Calu3 (cell line): ENCODE measurements at regions not wholly inside any gene's neighbourhood (a gene's known extent, or its start where the extent isn't known, plus 50 kb on each side); places are given as distances from the start of the nearest gene placed in this dataset.

Experiments used
- BruUV-seq: library from RNA; stranded (reverse); fragments of 400-500 nt; replicated peaks from 2 replicates; lab custom pipeline; 2021; lab: Mats Ljungman, UMichigan
- CTCF ChIA-PET: fragments of 300-600 bp; sonication (Branson Sonifier 250); formaldehyde crosslinking; loops from one replicate; lab custom pipeline; 2022; ENCODE audit warnings: antibody characterized with exemption; lab: Charles Lee
- DNase-seq: peaks from one replicate; pipeline ENCODE4 v3.0.0; 2022
- H3K27ac Mint-ChIP-seq: one replicate; pipeline ENCODE4 v1.8.0; 2022; ENCODE audit warnings: mixed read lengths; ENCODE audit not compliant: unreplicated experiment
- H3K27me3 Mint-ChIP-seq: one replicate; pipeline ENCODE4 v1.8.0; 2022; ENCODE audit warnings: mixed read lengths; ENCODE audit not compliant: unreplicated experiment
- H3K36me3 Mint-ChIP-seq: one replicate; pipeline ENCODE4 v1.8.0; 2022; ENCODE audit warnings: mild to moderate bottlenecking, moderate library complexity, mixed read lengths; ENCODE audit not compliant: insufficient read depth, unreplicated experiment
- H3K4me1 Mint-ChIP-seq: one replicate; pipeline ENCODE4 v1.8.0; 2022; ENCODE audit warnings: mild to moderate bottlenecking, low read depth, mixed read lengths; ENCODE audit not compliant: unreplicated experiment
- H3K4me3 Mint-ChIP-seq: one replicate; pipeline ENCODE4 v1.8.0; 2022; ENCODE audit warnings: mild to moderate bottlenecking, low read depth, moderate library complexity, mixed read lengths; ENCODE audit not compliant: unreplicated experiment
- H3K9me3 Mint-ChIP-seq: one replicate; pipeline ENCODE4 v1.8.0; 2022; ENCODE audit warnings: low read depth, mixed read lengths; ENCODE audit not compliant: unreplicated experiment
- CTCF ChIP-seq: fragments of 200-600 bp; IDR thresholded peaks from one replicate; pipeline ENCODE4 v1.8.0; 2022; ENCODE audit warnings: antibody characterized with exemption; ENCODE audit not compliant: unreplicated experiment
- intact Hi-C: fragments of 100-400 bp; cut with micrococcal nuclease; formaldehyde crosslinking; loops from one replicate; pipeline ENCODE4 v1.10.0; 2022; ENCODE audit not compliant: unreplicated experiment

- no peaks in the 10 kb centered on the region for H3K27me3 Mint-ChIP-seq
- H3K4me1 Mint-ChIP-seq = peaks cover 15% of the 10 kb centered on the region
- no peak for TF ChIP-seq CTCF
Observed at GRCh38 chr1:170800265-170800664, 135.1 kb upstream of the MROH9 start.

GRCh38 chr1:170800812-170801211 lies 134.5 kb upstream of the MROH9 start:
- Mint-ChIP-seq H3K27ac (no peak overlapping the region), H3K27me3 (no peaks in the 10 kb centered on the region), H3K4me3 (no peak overlapping the region), H3K36me3 (no peaks in the 10 kb centered on the region), H3K4me1 (peaks cover 20% of the 10 kb centered on the region), H3K9me3 (no peaks in the 10 kb centered on the region)
- TF ChIP-seq CTCF = no peak
- CTCF ChIA-PET = no interaction called here
- intact Hi-C loops = no loop called here
- BruUV-seq = no TSS peak
- DNase-seq = no peak

More at GRCh38 chr1:170800265-170800664, 135.1 kb upstream of the MROH9 start:
- Mint-ChIP-seq H3K9me3 (no peaks in the 10 kb centered on the region), H3K36me3 (no peaks in the 10 kb centered on the region), H3K4me3 (no peak overlapping the region), H3K27ac (no peak overlapping the region)
- intact Hi-C loops = no loop called here
- CTCF ChIA-PET = no interaction called here
- no peak for DNase-seq
- BruUV-seq = no TSS peak

GRCh38 chr1:170803711-170804110 lies 131.6 kb upstream of the MROH9 start:
- H3K9me3 Mint-ChIP-seq = no peaks in the 10 kb centered on the region
- H3K4me1 Mint-ChIP-seq = peaks cover 49% of the 10 kb centered on the region
- H3K36me3 Mint-ChIP-seq = no peaks in the 10 kb centered on the region
- CTCF ChIA-PET = no interaction called here
- intact Hi-C loops = no loop called here
- no peak for DNase-seq
- no peak for TF ChIP-seq CTCF
- no peaks in the 10 kb centered on the region for H3K27me3 Mint-ChIP-seq
- no peak overlapping the region for H3K4me3 Mint-ChIP-seq
- no TSS peak for BruUV-seq
- no peak overlapping the region for H3K27ac Mint-ChIP-seq

- TF ChIP-seq CTCF = no peak
- H3K27ac Mint-ChIP-seq = no peak overlapping the region
- no peaks in the 10 kb centered on the region for H3K9me3 Mint-ChIP-seq
- no peak overlapping the region for H3K4me3 Mint-ChIP-seq
- no peaks in the 10 kb centered on the region for H3K27me3 Mint-ChIP-seq
- no peak for DNase-seq
- intact Hi-C loops = no loop called here
- H3K36me3 Mint-ChIP-seq = no peaks in the 10 kb centered on the region
- CTCF ChIA-PET = no interaction called here
- H3K4me1 Mint-ChIP-seq = peaks cover 49% of the 10 kb centered on the region
- BruUV-seq = no TSS peak
Observed at GRCh38 chr1:170804419-170804818, 130.9 kb upstream of the MROH9 start.
